ENCODE measurements at regions not wholly inside any gene's neighbourhood (a gene's known extent, or its start where the extent isn't known, plus 50 kb on each side); places are given as distances from the start of the nearest gene placed in this dataset.
A peak's percentile ranks its signal among the peaks of the same experiment; 100 is the strongest.

GRCh38 chr9:96168882-96169281 is 133.1 kb downstream of the HSD17B3 start:
- Mint-ChIP-seq H3K27me3 (ENCODE audit: insufficient read depth, unreplicated experiment) (no peaks in the 10 kb centered on the region), H3K9me3 (ENCODE audit: unreplicated experiment) (no peaks in the 10 kb centered on the region), H3K27ac (ENCODE audit: unreplicated experiment) (peak overlapping the region; percentile 53), H3K4me3 (ENCODE audit: unreplicated experiment) (no peak overlapping the region), H3K36me3 (ENCODE audit: insufficient read depth, unreplicated experiment) (no peaks in the 10 kb centered on the region), H3K4me1 (ENCODE audit: low read depth, unreplicated experiment) (peaks cover 19% of the 10 kb centered on the region)
- TF ChIP-seq CTCF (IDR thresholded peaks at IDR 0.05; ENCODE audit: insufficient read depth in 1 of 2, low read depth in 1 of 2, low read length in 1 of 2, severe bottlenecking in 1 of 2, unreplicated experiment in 1 of 2): no peak
- Histone ChIP-seq H3K4me1 (peaks cover 43% of the 10 kb centered on the region), H3K27me3 (replicated peaks; ENCODE audit: control insufficient read depth, insufficient read depth, low read length) (no peaks in the 10 kb centered on the region), H3K36me3 (ENCODE audit: control insufficient read depth, insufficient read depth, low read length) (no peaks in the 10 kb centered on the region), H3K9me3 (no peaks in the 10 kb centered on the region), H3K4me3 (ENCODE audit: low read depth, low read length) (no peak overlapping the region)
- BruUV-seq (replicated peaks): no TSS peak
- CTCF ChIA-PET: no interaction called here
- POLR2A ChIA-PET: no interaction called here
- DNase-seq: no peak
- intact Hi-C loops (cut with micrococcal nuclease; ENCODE audit: unreplicated experiment): no loop called here

GRCh38 chr9:96167011-96167410 is 135.0 kb downstream of the HSD17B3 start:
- H3K4me1 Mint-ChIP-seq (ENCODE audit: low read depth, unreplicated experiment): peaks cover 13% of the 10 kb centered on the region
- ChIA-PET POLR2A (no interaction called here), CTCF (no interaction called here)
- peaks cover 30% of the 10 kb centered on the region for H3K4me1 ChIP-seq
- DNase-seq: no peak
- no peak overlapping the region for H3K27ac Mint-ChIP-seq (ENCODE audit: unreplicated experiment)
- no peaks in the 10 kb centered on the region for H3K36me3 Mint-ChIP-seq (ENCODE audit: insufficient read depth, unreplicated experiment)
- no peaks in the 10 kb centered on the region for H3K27me3 Mint-ChIP-seq (ENCODE audit: insufficient read depth, unreplicated experiment)
- no peaks in the 10 kb centered on the region for H3K36me3 ChIP-seq (ENCODE audit: control insufficient read depth, insufficient read depth, low read length)
- TF ChIP-seq CTCF (IDR thresholded peaks at IDR 0.05; ENCODE audit: insufficient read depth in 1 of 2, low read depth in 1 of 2, low read length in 1 of 2, severe bottlenecking in 1 of 2, unreplicated experiment in 1 of 2): no peak
- no peaks in the 10 kb centered on the region for H3K9me3 Mint-ChIP-seq (ENCODE audit: unreplicated experiment)
- intact Hi-C loops (cut with micrococcal nuclease; ENCODE audit: unreplicated experiment): no loop called here
- H3K9me3 ChIP-seq: no peaks in the 10 kb centered on the region
- H3K27me3 ChIP-seq (replicated peaks; ENCODE audit: control insufficient read depth, insufficient read depth, low read length): no peaks in the 10 kb centered on the region
- H3K4me3 ChIP-seq (ENCODE audit: low read depth, low read length): no peak overlapping the region
- H3K4me3 Mint-ChIP-seq (ENCODE audit: unreplicated experiment): no peak overlapping the region
- no TSS peak for BruUV-seq (replicated peaks)

DNA sequence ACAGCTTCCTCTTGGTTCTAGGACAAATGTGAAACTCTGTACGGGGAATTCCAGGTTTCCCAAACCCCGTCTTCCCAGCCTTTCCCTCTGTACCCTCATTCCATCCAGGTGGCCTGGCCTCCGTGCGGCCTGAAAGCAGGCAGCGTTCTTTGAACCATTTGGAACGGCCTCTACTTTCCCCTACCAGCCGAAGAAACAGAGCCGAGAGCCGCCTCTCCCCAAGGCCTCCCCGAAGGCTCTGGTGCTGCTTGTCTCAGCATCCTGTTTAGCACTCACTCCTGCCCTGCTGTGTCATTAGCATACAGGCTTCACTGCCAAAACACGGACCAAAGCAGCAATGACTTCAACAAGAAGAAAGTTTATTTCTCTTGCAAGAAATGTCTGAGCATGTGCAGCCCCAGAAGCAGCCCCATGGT is 137.7 kb downstream of the HSD17B3 start:
- peaks cover 20% of the 10 kb centered on the region for H3K4me1 ChIP-seq
- Mint-ChIP-seq H3K36me3 (ENCODE audit: insufficient read depth, unreplicated experiment) (no peaks in the 10 kb centered on the region), H3K27ac (ENCODE audit: unreplicated experiment) (no peak overlapping the region), H3K4me1 (ENCODE audit: low read depth, unreplicated experiment) (peaks cover 6% of the 10 kb centered on the region), H3K9me3 (ENCODE audit: unreplicated experiment) (no peaks in the 10 kb centered on the region), H3K4me3 (ENCODE audit: unreplicated experiment) (no peak overlapping the region), H3K27me3 (ENCODE audit: insufficient read depth, unreplicated experiment) (no peaks in the 10 kb centered on the region)
- intact Hi-C loops (cut with micrococcal nuclease; ENCODE audit: unreplicated experiment): no loop called here
- no TSS peak for BruUV-seq (replicated peaks)
- no peaks in the 10 kb centered on the region for H3K9me3 ChIP-seq
- no peak for TF ChIP-seq CTCF (IDR thresholded peaks at IDR 0.05; ENCODE audit: insufficient read depth in 1 of 2, low read depth in 1 of 2, low read length in 1 of 2, severe bottlenecking in 1 of 2, unreplicated experiment in 1 of 2)
- DNase-seq: no peak
- H3K4me3 ChIP-seq (ENCODE audit: low read depth, low read length): no peak overlapping the region
- no peaks in the 10 kb centered on the region for H3K27me3 ChIP-seq (replicated peaks; ENCODE audit: control insufficient read depth, insufficient read depth, low read length)
- ChIA-PET CTCF (interaction anchor here (0.7 to 1.0 kb wide), 2 partner anchors 11 to 48 kb away, joined by 3 to 10 read pairs; no protein-coding TSS in a partner anchor), POLR2A (no interaction called here)
- H3K36me3 ChIP-seq (ENCODE audit: control insufficient read depth, insufficient read depth, low read length): no peaks in the 10 kb centered on the region

Measured in Caco-2 (cell line).